ENCODE measurements at regions not wholly inside any gene's neighbourhood (a gene's known extent, or its start where the extent isn't known, plus 50 kb on each side); places are given as distances from the start of the nearest gene placed in this dataset.
A peak's percentile ranks its signal among the peaks of the same experiment; 100 is the strongest.

DNA sequence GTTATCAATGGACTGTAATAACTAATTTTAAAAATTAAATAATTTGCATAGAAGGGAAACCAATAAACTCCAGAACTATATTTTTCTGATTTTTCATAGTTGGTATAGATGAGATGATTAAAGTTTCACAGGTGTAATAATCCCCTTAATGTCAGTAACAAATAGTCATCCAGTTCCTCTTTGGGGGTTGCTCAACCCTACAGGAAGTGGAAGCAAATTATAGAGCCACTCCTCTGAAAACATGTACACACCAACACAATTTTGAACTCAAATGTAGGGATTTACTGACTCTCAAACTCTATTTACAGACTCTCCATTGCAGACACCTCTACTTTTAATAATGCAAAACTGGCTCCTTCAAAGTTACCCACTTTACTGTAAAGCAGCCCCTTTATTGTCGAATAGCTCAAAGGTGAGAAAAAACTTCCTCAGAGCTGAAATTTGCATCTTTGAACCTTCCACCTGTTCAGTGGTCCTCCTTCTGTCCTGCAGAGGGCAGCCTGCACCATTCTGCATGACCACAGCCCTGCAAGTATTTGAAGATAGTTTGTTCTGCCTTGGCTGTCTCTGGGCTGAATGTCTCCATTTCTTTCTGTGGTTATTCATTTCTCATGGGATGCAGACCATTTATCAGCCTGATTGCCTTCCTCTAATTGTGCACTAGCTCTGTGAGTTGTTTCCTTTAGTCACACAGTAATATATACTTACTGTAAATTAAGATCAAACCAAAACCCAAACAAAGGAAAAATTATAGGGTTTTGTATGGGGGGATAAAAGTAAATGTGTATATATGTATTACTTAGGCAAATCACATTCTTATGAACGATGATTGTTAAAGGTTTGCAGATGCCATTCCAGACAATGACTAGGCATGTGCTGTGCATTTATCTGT lies 383.2 kb upstream of the SGCD start:
- Histone ChIP-seq H3K27ac (no peak overlapping the region), H3K4me1 (peaks cover 0 to 10% (median 0%) of the 10 kb centered on the region in 12 donors), H3K36me3 (no peaks in the 10 kb centered on the region), H3K27me3 (no peaks in the 10 kb centered on the region), H3K4me3 (no peak overlapping the region), H3K9me3 (no peaks in the 10 kb centered on the region)
- peak; percentile 64 to 93 (median 76) for ATAC-seq
- peak in 4 of 5 donors; percentile 28 to 50 (median 40) for DNase-seq
- intact Hi-C loops (cut with DNase I) = loop anchor here in 7 of 10 donors (2.0 to 10.0 kb wide), 6 partner anchors 391 to 1191 kb away; no protein-coding TSS in a partner anchor
- TF ChIP-seq POLR2A (IDR thresholded peaks at IDR 0.05) = no peak
- TF ChIP-seq, protein P1, sequence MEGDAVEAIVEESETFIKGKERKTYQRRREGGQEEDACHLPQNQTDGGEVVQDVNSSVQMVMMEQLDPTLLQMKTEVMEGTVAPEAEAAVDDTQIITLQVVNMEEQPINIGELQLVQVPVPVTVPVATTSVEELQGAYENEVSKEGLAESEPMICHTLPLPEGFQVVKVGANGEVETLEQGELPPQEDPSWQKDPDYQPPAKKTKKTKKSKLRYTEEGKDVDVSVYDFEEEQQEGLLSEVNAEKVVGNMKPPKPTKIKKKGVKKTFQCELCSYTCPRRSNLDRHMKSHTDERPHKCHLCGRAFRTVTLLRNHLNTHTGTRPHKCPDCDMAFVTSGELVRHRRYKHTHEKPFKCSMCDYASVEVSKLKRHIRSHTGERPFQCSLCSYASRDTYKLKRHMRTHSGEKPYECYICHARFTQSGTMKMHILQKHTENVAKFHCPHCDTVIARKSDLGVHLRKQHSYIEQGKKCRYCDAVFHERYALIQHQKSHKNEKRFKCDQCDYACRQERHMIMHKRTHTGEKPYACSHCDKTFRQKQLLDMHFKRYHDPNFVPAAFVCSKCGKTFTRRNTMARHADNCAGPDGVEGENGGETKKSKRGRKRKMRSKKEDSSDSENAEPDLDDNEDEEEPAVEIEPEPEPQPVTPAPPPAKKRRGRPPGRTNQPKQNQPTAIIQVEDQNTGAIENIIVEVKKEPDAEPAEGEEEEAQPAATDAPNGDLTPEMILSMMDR (IDR thresholded peaks at IDR 0.05) = peak; percentile 51 to 81 (median 72)
- WGBS, 4 donors = 28 to 34% (median 32%) methylated on average over 2 of the region's 2 CpGs

DNA sequence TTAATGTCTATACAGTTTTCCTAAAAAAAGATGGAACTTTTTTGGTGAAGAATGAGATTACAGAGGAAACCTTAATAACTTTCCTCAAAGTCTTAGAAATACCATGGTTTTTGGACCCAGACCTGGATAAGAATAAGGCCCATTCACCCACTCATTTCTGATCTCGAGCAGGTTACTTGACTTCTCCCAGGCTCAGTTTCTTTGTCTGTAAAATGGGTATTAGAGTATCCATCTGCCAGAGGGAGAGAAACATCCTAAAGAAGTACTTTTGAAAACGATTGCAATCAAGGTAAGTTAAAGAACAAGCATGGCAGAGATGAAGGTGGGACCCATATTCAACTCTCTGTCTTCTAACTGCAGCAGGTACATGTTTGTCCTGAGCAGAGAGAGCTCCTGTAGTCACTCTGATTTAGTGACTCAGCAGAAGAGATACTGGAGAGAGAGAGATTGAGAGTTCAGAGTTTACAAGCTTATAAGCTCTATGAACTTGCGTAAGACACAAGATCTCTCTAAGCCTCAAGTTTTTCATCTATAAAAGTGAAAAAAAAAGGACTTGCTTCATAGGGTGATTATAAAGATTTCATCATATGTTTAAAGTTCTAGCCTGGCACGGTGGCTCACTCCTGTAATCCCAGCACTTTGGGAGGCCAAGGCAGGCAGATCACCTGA lies 379.4 kb upstream of the SGCD start:
- no peak for ATAC-seq
- DNase-seq = no peak
- Histone ChIP-seq H3K9me3 (no peaks in the 10 kb centered on the region), H3K4me1 (peaks cover 0 to 15% (median 3%) of the 10 kb centered on the region in 12 donors), H3K36me3 (no peaks in the 10 kb centered on the region), H3K27me3 (no peaks in the 10 kb centered on the region), H3K4me3 (no peak overlapping the region), H3K27ac (no peak overlapping the region)
- TF ChIP-seq, protein P1 (IDR thresholded peaks at IDR 0.05) = no peak
- 76 to 85% (median 80%) methylated on average over 4 of the region's 4 CpGs for WGBS, 4 donors
- intact Hi-C loops (cut with DNase I) = loop anchor here in 5 of 10 donors (5.0 to 10.0 kb wide), 5 partner anchors 387 to 1187 kb away; no protein-coding TSS in a partner anchor

DNA sequence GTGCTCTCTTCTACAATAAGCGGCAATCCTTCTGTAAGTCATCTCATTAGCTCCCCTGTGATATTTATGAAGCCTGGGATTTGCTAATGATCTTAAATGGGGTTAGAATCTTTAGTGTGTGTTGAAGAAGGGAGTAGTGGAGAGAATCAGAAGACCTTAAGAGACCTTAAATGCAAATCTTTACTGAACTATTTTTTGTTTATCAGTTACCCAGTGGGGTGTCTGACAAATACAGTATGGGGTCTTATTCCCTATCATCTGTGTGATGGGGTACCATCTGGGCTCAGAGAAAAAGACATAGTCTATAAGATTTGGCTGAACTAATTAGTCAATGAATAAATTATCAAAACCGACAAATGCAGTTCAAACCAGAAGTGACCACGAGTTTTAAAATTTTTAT lies 378.4 kb upstream of the SGCD start:
- intact Hi-C loops (cut with DNase I) = loop anchor here in 5 of 10 donors (5.0 to 10.0 kb wide), 5 partner anchors 386 to 1186 kb away; no protein-coding TSS in a partner anchor
- Histone ChIP-seq H3K36me3 (no peaks in the 10 kb centered on the region), H3K9me3 (no peaks in the 10 kb centered on the region), H3K4me1 (peaks cover 0 to 22% (median 7%) of the 10 kb centered on the region in 12 donors), H3K27me3 (no peaks in the 10 kb centered on the region), H3K4me3 (no peak overlapping the region), H3K27ac (no peak overlapping the region)
- ATAC-seq = no peak
- DNase-seq = no peak
- WGBS, 4 donors = 81 to 88% (median 83%) methylated on average over 3 of the region's 3 CpGs
- TF ChIP-seq POLR2A (IDR thresholded peaks at IDR 0.05) = no peak
- TF ChIP-seq, protein P1 (IDR thresholded peaks at IDR 0.05) = no peak
